Chondrocyte (in vitro differentiated cells): ENCODE measurements at regions not wholly inside any gene's neighbourhood (a gene's known extent, or its start where the extent isn't known, plus 50 kb on each side); places are given as distances from the start of the nearest gene placed in this dataset.
A peak's percentile ranks its signal among the peaks of the same experiment; 100 is the strongest.

Source experiments
- DNase-seq: peaks from one replicate; pipeline ENCODE4 v3.0.0; 2021; ENCODE audit warnings: mixed read lengths, low spot score
- H3K27ac Mint-ChIP-seq: one replicate; pipeline ENCODE4 v1.8.0; 2021; ENCODE audit warnings: mild to moderate bottlenecking, moderate library complexity, mixed read lengths; ENCODE audit not compliant: unreplicated experiment
- H3K27me3 Mint-ChIP-seq: 2 replicates; pipeline ENCODE4 v1.8.0; 2021; ENCODE audit warnings: low read depth, mixed read lengths
- H3K36me3 Mint-ChIP-seq: 2 replicates; pipeline ENCODE4 v1.8.0; 2021; ENCODE audit warnings: low read depth, mixed read lengths
- H3K4me1 Mint-ChIP-seq: 2 replicates; pipeline ENCODE4 v1.8.0; 2021; ENCODE audit warnings: low read depth, mild to moderate bottlenecking, mixed read lengths
- H3K4me3 Mint-ChIP-seq: one replicate; pipeline ENCODE4 v1.8.0; 2021; ENCODE audit warnings: mild to moderate bottlenecking, moderate library complexity, mixed read lengths; ENCODE audit not compliant: unreplicated experiment
- H3K9me3 Mint-ChIP-seq: 2 replicates; pipeline ENCODE4 v1.8.0; 2021; ENCODE audit warnings: low read depth, mixed read lengths
- CTCF ChIP-seq: fragments of 200-600 bp; sonication (generic); IDR thresholded peaks from 2 replicates; pipeline ENCODE4 v1.5.0; 2021; ENCODE audit warnings: antibody characterized with exemption, mild to moderate bottlenecking, moderate library complexity

- H3K9me3 Mint-ChIP-seq: peaks cover 9% of the 10 kb centered on the region
- no peak for TF ChIP-seq CTCF
- H3K27ac Mint-ChIP-seq: peak overlapping the region; percentile 92
- no peak for DNase-seq
- peaks cover 54% of the 10 kb centered on the region for H3K4me1 Mint-ChIP-seq
- H3K27me3 Mint-ChIP-seq: no peaks in the 10 kb centered on the region
- no peak overlapping the region for H3K4me3 Mint-ChIP-seq
- peaks cover 4% of the 10 kb centered on the region for H3K36me3 Mint-ChIP-seq
These were observed 150.4 kb downstream of the IRS1 start for GRCh38 chr2:226649201-226649600.

- Mint-ChIP-seq H3K36me3 (peaks cover 4% of the 10 kb centered on the region), H3K27ac (peak overlapping the region; percentile 72), H3K4me3 (no peak overlapping the region), H3K9me3 (peaks cover 9% of the 10 kb centered on the region), H3K4me1 (peaks cover 60% of the 10 kb centered on the region), H3K27me3 (no peaks in the 10 kb centered on the region)
- DNase-seq: no peak
- no peak for TF ChIP-seq CTCF
These were observed 151.8 kb downstream of the IRS1 start for GRCh38 chr2:226647621-226648518.

GRCh38 chr2:226644399-226644865 is 155.2 kb downstream of the IRS1 start:
- Mint-ChIP-seq H3K27me3 (no peaks in the 10 kb centered on the region), H3K4me1 (peaks cover 28% of the 10 kb centered on the region), H3K27ac (peak overlapping the region; percentile 83), H3K4me3 (no peak overlapping the region), H3K9me3 (peaks cover 20% of the 10 kb centered on the region), H3K36me3 (peaks cover 5% of the 10 kb centered on the region)
- no peak for DNase-seq
- TF ChIP-seq CTCF: no peak

- H3K27me3 Mint-ChIP-seq: no peaks in the 10 kb centered on the region
- H3K9me3 Mint-ChIP-seq: peaks cover 17% of the 10 kb centered on the region
- no peak overlapping the region for H3K4me3 Mint-ChIP-seq
- no peak for DNase-seq
- peaks cover 23% of the 10 kb centered on the region for H3K4me1 Mint-ChIP-seq
- peaks cover 1% of the 10 kb centered on the region for H3K36me3 Mint-ChIP-seq
- no peak overlapping the region for H3K27ac Mint-ChIP-seq
- TF ChIP-seq CTCF: no peak
These were observed 155.7 kb downstream of the IRS1 start for GRCh38 chr2:226643946-226644282.

- H3K9me3 Mint-ChIP-seq: peaks cover 16% of the 10 kb centered on the region
- H3K36me3 Mint-ChIP-seq: peaks cover 1% of the 10 kb centered on the region
- H3K27ac Mint-ChIP-seq: no peak overlapping the region
- H3K4me3 Mint-ChIP-seq: no peak overlapping the region
- H3K4me1 Mint-ChIP-seq: peaks cover 24% of the 10 kb centered on the region
- no peak for DNase-seq
- no peak for TF ChIP-seq CTCF
- H3K27me3 Mint-ChIP-seq: no peaks in the 10 kb centered on the region
These were observed 156.3 kb downstream of the IRS1 start for GRCh38 chr2:226643030-226643945.
